Stimulated activated CD8-positive, alpha-beta memory T cell treated with anti-CD3 and anti-CD28 coated beads, Interleukin-12 subunit alpha, Interleukin-12 subunit beta, amount 100 ng/mL, for 24 hours (primary cell): ENCODE measurements at regions not wholly inside any gene's neighbourhood (a gene's known extent, or its start where the extent isn't known, plus 50 kb on each side); places are given as distances from the start of the nearest gene placed in this dataset.

Experiments
- DNase-seq: peaks from one replicate; pipeline ENCODE4 v3.0.0-alpha.2; 2020; ENCODE audit errors: extremely low read depth

DNA sequence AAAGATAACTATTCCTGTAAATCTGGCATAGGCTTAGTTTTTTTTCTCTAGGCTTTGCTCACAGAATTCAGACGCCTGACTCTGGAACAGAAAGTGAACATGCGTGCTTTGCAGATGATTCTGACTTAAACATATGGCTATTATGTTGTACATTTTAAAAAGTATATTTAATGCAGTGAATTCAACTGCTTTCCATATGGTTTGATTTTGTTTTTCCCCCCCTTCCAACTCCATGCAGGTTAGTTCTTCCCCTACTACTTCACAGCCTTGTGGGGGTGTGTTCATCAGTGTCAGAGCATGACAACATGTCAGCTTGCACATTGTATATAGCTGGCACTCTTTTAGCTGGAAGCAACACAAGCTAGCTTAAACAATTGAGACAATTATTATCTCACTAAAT lies 226.8 kb downstream of the TMEM167A start:
- no peak for DNase-seq

GRCh38 chr5:82849885-82850284 lies 227.3 kb downstream of the TMEM167A start:
- no peak for DNase-seq

- DNase-seq, result no peak
Observed at GRCh38 chr5:82847562-82847961, 229.6 kb downstream of the TMEM167A start.

DNA sequence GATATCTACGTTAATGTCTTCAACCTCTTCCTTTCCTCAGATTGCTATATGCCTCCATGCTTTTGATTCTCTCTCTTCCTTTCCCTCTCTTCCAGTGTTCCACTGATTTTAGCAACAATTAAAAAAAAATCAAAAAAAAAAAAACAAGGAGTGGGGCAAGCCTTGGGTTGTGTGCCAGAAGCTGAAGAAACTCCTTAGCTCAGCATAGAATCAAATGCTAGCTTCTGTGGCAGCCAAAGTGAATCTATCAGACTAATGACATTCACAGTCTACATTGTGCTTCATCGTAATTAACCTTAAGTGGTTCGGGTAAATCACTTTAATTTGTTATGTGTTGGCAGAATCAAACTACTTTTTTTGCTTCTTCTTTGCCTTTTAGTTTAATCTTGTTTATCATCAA lies 237.3 kb downstream of the TMEM167A start:
- DNase-seq, result no peak

GRCh38 chr5:82835488-82835887 lies 241.7 kb downstream of the TMEM167A start:
- DNase-seq, result no peak

DNA sequence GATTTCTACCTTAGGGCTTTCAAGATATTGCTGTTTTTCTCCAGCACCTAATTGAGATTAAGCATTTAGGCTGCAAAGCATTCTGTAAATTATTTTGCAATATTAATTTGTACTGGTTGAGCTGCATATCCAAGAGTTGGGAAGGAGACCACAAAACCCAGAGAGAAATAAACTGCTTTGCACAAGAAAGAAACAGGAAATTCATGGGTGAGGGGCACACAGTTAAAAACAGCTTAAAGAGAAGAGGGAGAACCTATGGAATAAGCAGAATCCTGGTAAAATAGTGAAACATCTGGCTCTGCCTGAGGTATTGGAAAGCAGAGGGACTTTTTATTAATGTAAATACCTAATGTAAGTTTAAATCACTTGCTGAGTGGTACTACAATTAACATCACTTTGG lies 243.0 kb downstream of the TMEM167A start:
- DNase-seq, result no peak

GRCh38 chr5:82833277-82833676 lies 243.9 kb downstream of the TMEM167A start:
- no peak for DNase-seq

GRCh38 chr5:82832445-82832844 lies 244.7 kb downstream of the TMEM167A start:
- no peak for DNase-seq

DNA sequence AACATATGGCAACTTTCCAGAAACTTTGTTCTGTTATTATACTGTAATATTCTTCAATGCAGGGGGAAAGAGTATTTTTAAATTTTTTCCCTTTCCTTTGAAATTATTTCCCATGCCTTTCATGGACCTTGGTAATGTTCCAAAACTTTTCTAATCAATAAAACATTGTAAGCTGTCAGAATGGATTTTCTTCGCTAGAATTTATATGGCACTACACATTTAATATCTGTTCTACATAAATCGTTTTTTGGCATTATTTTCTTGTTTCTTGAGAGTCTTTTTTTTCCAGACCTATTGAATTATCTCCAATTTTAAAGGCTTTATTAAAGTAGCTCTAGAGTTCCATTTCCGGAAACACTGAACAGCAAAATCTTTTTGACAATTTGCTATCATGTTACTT lies 249.0 kb downstream of the TMEM167A start:
- no peak for DNase-seq

DNA sequence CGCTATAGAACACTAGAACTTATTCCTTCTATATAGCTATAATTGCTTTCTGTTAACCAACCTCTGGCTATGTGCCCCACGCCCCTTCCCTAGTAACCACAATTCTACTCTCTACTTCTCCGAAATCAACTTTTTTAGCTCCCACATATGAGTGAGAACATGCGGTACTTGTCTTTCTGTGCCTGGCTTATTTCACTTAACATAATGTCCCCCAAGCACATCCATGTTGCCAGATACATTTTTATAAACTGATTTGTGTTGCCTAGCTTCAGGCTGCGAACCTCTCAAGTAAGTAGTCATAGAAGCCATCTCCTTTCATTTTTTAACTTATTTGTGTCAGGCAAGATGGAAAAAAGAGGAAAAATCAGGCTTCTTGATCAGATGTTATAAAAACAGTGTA lies 249.5 kb downstream of the TMEM167A start:
- no peak for DNase-seq

- no peak for DNase-seq
Observed at GRCh38 chr5:82822634-82822927, 254.6 kb downstream of the TMEM167A start.

DNA sequence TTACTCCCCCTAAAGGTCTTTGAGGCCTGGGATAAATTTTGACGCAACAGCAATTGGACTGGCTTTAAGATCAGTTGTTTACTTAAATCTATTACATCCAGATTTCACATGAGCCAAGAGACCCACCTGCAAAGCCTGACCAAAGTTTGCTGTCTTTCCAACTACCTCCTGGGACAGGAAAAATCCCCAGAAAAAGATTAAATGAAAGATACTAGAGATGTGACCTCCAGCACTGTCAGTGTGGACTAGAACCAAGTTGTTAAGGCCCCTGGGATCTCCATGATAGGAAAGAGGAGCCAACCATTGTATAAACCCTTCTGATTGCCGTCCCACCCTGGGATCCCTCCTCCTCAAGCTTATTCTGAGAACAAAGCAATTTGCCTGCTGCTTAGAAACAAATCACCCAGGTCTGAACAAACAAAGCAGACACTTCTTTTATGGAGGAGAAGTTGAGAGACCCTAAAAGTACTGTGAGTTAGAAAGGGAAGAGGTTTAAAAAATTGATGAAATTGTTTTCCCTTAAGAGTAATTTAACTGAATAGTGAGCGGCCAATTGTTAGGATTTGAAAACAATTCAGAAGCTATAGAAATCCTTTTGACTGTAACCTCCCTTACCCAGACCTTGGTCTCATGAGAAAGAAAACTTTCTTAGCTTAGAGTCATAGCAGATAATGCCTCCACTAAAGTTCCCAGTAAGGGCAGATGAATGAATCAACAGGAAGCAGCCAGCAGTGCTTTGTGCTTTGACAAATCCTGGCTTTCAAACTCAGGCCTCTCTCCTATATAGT lies 255.2 kb downstream of the TMEM167A start:
- no peak for DNase-seq

DNA sequence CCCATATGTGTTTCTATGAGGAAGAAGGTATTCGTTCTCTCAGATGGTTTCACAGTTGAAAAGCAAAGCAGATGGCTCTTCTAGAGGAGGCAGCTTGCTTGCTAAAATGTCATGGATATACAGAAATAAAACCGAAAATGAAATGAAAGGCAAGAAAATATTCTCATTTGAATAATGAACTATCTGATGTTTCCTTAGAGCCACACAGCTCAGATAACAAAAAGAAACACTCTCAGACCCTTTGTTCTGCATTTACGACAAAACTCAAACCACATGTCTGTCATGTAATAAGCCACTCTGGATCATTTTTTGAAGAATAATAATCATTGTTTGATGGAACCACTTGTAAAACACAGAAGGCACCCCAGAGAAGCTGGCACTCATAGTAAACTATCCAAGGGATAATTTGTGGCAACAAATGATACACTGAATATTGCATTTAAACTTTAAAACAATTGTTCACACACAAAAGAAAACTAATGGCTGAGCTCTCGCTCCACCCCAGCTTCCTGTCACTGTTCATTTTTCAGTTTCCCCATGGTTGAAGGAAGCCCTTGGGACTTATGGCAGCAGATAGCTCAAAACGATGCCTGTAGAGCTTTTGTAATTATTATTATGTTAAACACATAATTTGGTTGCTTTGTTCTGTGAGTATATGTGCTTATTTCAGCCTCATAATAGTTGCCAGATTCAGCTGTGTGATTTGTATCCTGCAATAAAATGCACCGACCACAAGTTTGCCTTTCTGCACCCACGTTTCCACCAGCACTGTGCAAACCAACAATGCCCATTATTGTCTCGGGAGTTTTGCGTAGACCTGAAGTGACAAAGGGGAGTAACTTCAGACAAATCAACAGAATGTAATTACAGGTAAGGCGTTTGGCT lies 256.0 kb downstream of the TMEM167A start:
- DNase-seq, result no peak

DNA sequence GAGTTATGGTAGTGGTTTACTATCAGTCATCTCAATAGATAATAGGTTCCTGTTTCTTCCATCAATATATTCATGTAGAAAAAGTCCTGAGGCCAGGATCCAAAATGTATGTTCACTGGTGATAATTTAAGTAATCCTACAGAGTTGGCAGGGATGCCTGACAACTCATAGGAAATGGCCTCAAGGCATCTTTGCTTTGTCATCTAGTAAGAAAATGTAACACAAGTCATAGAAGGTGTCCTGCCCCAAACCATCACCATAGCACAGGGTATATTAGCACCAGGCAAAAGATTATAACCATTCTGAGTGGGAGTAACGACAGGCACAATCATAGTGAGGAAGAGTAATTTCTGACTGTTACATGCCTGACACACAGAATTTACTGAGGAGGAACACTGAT lies 257.0 kb downstream of the TMEM167A start:
- DNase-seq, result no peak

DNA sequence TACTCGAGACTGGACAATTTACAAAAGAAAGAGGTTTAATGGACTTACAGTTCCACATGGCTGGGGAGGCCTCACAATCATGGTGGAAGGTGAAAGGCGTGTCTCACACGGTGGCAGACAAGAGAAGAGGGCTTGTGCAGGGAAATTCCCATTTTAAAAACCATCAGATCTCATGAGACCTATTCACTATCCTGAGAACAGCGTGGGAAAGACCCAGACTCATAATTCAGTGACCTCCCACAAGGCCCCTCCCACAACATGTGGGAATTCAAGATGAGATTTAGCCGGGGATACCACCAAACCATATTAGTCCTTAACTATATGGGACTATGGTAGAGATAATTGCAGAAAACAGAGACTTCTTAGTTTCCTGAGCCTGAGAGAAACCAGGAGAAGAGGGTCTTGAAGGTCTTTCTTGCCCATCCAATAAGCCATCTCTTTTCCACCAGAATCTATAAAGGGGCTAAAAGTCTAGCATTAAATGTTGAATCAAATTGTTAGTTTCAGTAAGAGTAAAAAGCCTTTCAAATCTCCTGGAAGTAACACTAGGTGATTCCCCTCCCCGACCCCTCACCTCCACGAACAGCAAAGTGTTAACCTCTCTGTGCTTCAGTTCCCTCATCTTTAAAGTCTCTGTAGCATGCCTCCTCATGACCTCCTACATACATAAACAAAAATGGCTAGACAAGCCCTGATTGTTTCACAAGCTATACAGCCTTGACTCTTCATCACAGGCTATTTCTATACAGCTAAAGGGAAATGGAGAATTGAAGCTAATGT lies 259.1 kb downstream of the TMEM167A start:
- DNase-seq, result no peak

GRCh38 chr5:82816926-82817325 lies 260.3 kb downstream of the TMEM167A start:
- DNase-seq, result no peak

GRCh38 chr5:82815871-82816270 lies 261.3 kb downstream of the TMEM167A start:
- DNase-seq, result no peak

GRCh38 chr5:82813861-82814260 lies 263.3 kb downstream of the TMEM167A start:
- DNase-seq, result no peak

- no peak for DNase-seq
Observed at GRCh38 chr5:82812575-82812974, 264.6 kb downstream of the TMEM167A start.

DNA sequence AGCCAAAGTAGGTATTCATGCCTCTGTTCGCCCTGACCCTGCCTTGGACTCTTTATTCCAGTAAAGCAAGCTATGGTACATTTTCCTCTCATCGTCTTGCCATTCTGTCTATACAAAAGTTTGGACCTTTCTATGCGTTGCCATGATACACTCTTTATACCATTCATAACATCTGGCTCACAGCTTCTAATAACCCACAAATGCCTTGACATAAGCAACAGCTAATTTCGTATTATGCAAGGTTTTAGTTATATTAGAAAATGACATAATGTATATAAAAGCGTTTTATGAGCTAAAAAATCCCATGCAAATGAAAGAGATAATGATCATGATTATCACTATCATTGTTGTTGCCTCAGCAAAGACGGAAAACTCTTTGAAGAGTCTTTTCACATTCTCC lies 265.7 kb downstream of the TMEM167A start:
- no peak for DNase-seq

DNA sequence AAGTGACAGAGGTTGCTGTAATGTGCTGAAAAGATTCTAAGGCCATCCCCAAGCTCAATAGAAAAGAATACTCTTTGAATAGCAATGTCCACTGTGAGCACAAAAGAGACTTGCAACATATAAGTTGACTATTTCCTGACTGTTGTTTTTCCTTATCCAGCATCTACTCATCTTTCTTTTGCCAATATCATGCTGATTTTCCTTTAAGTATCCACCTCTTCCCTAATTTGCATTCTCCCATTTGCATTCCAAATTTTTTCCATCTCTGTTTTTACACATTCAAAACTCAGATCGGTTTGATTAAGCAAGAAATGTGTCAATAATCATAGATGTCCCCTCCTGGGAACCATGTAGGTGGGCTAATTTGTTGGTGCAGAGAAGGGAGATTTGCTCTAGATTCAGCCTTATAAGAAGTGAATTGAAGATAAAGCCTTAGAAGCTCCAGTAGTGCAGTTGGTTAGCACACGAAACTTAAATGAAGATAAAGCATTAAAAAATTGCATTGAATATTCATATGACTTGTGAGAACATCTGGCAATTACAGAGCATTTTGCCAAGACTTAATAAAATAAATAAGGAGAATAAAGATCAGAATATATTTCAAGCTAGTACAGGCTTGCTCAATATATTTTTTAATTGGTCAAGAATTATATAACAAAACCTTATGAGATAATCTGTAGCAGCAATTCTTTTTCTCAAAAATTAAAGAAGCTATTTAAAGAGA lies 267.6 kb downstream of the TMEM167A start:
- no peak for DNase-seq

- DNase-seq, result no peak
Observed at GRCh38 chr5:82808960-82809359, 268.2 kb downstream of the TMEM167A start.
